Neural cell (in vitro differentiated cells): ENCODE measurements at regions not wholly inside any gene's neighbourhood (a gene's known extent, or its start where the extent isn't known, plus 50 kb on each side); places are given as distances from the start of the nearest gene placed in this dataset.

Experiments used
- CTCF ChIP-seq: fragments of 450-650 bp; IDR thresholded peaks from 2 replicates; pipeline ENCODE4 v1.5.1; 2014; ENCODE audit warnings: antibody characterized with exemption, mild to moderate bottlenecking, moderate library complexity; ENCODE audit not compliant: poor library complexity, severe bottlenecking
- EZH2 ChIP-seq: fragments of 200-600, 300-800 bp; shearing (Covaris generic), sonication (generic); IDR thresholded peaks from 2 replicates; pipeline ENCODE4 v1.6.1; 2014; ENCODE audit warnings: antibody characterized with exemption, low read length, borderline replicate concordance, mild to moderate bottlenecking; ENCODE audit not compliant: insufficient read depth, poor library complexity, severe bottlenecking
- REST ChIP-seq: IDR thresholded peaks from 2 replicates; pipeline ENCODE4 v1.6.1; 2012; ENCODE audit warnings: borderline replicate concordance
- TAF1 ChIP-seq: IDR thresholded peaks from 2 replicates; pipeline ENCODE4 v1.6.1; 2012; ENCODE audit warnings: low read depth

DNA sequence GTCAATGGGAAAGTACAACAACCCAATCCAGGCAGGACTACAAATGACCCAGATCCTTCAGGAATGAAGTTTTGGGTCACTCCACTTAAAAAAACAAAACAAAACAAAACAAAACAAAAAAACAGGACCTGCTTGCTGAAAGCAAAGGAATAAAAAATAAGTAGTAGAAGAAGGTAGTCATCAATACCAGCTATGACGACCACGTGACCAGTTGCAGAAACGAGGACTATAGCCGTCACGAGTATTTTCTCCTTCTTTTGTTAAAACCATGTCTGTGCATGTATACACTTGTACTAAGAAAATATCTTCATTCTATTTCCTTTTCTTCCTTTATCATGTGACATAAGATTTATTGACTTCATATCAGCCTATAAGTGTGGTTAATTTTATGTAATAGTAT lies 308.4 kb upstream of the DEFB112 start:
- TF ChIP-seq TAF1 (no peak), CTCF (no peak), EZH2 (no peak), REST (no peak)
